PC-3 (cell line): ENCODE measurements at regions not wholly inside any gene's neighbourhood (a gene's known extent, or its start where the extent isn't known, plus 50 kb on each side); places are given as distances from the start of the nearest gene placed in this dataset.
A peak's percentile ranks its signal among the peaks of the same experiment; 100 is the strongest.

ENCODE experiments used
- ATAC-seq: fragments of 200-7000 bp; cut with Tn5 transposase; 2 replicates; pipeline ENCODE4 v1.9.1; 2020; ENCODE audit warnings: mild to moderate bottlenecking, moderate library complexity
- BruUV-seq: library from RNA; stranded (reverse); fragments of 400-500 nt; replicated peaks from 2 replicates; lab custom pipeline; 2021; lab: Mats Ljungman, UMichigan
- CTCF ChIA-PET: fragments of 300-600 bp; sonication (Branson Sonifier 250); formaldehyde crosslinking; loops from one replicate; lab custom pipeline; 2022; ENCODE audit warnings: antibody characterized with exemption; lab: Charles Lee
- POLR2A ChIA-PET: fragments of 300-600 bp; sonication (Branson Sonifier 250); formaldehyde crosslinking; loops from one replicate; lab custom pipeline; 2022; ENCODE audit warnings: antibody characterized with exemption; ENCODE audit not compliant: unreplicated experiment; lab: Charles Lee
- DNase-seq: peaks from one replicate; pipeline ENCODE4 v3.0.0-alpha.2; 2015
- H2AFZ ChIP-seq: fragments of 300-600 bp; sonication (generic); 2 replicates; pipeline ENCODE4 v1.6.0; 2016; ENCODE audit warnings: antibody characterized with exemption, low read length
- H3F3A ChIP-seq: fragments of 300-600 bp; sonication (generic); one replicate; pipeline ENCODE4 v1.6.0; 2017; ENCODE audit warnings: antibody characterized with exemption, low read length, control low read depth, mild to moderate bottlenecking; ENCODE audit not compliant: unreplicated experiment
- H3K27ac ChIP-seq: fragments of 300-600 bp; sonication (generic); 2 replicates; pipeline ENCODE4 v1.5.1; 2016; ENCODE audit warnings: mild to moderate bottlenecking, low read length
- H3K27me3 ChIP-seq: fragments of 300-600 bp; sonication (generic); 2 replicates; pipeline ENCODE4 v1.6.1; 2016; ENCODE audit warnings: low read length, mixed read lengths
- H3K36me3 ChIP-seq: fragments of 300-600 bp; sonication (generic); 2 replicates; pipeline ENCODE4 v1.6.1; 2016; ENCODE audit warnings: low read depth, mixed run types, low read length, mixed read lengths
- H3K4me1 ChIP-seq: fragments of 300-600 bp; sonication (generic); 2 replicates; pipeline ENCODE4 v1.5.1; 2016; ENCODE audit warnings: low read length; ENCODE audit not compliant: insufficient read depth
- H3K4me2 ChIP-seq: fragments of 300-600 bp; sonication (generic); 2 replicates; pipeline ENCODE4 v1.6.0; 2016; ENCODE audit warnings: low read length
- H3K4me3 ChIP-seq: fragments of 300-600 bp; sonication (generic); 2 replicates; pipeline ENCODE4 v1.5.1; 2016; ENCODE audit warnings: mild to moderate bottlenecking, low read length, mixed read lengths
- H3K79me2 ChIP-seq: fragments of 300-600 bp; sonication (generic); 2 replicates; pipeline ENCODE4 v1.6.1; 2017; ENCODE audit warnings: low read length, mixed read lengths
- H3K9ac ChIP-seq: fragments of 300-600 bp; sonication (generic); 2 replicates; pipeline ENCODE4 v1.6.0; 2016; ENCODE audit warnings: mild to moderate bottlenecking, low read length
- H3K9me2 ChIP-seq: fragments of 300-600 bp; sonication (generic); replicated peaks from 2 replicates; pipeline ENCODE4 v1.6.1; 2016; ENCODE audit warnings: mixed run types, low read length, mixed read lengths
- H3K9me3 ChIP-seq: fragments of 300-600 bp; sonication (generic); 2 replicates; pipeline ENCODE4 v1.6.1; 2016; ENCODE audit warnings: low read length, mixed read lengths
- H4K20me1 ChIP-seq: fragments of 300-600 bp; sonication (generic); 2 replicates; pipeline ENCODE4 v1.6.1; 2016; ENCODE audit warnings: low read length, mixed read lengths
- EZH2 ChIP-seq: fragments of 300-600 bp; sonication (generic); IDR thresholded peaks from one replicate; pipeline ENCODE4 v1.6.1; 2017; ENCODE audit warnings: antibody characterized with exemption, mild to moderate bottlenecking, low read length; ENCODE audit not compliant: unreplicated experiment
- EZH2phosphoT487 ChIP-seq: fragments of 300-600 bp; sonication (generic); IDR thresholded peaks from 2 replicates; pipeline ENCODE4 v1.6.1; 2018; ENCODE audit warnings: mild to moderate bottlenecking, antibody characterized with exemption, low read length, borderline replicate concordance
- intact Hi-C: fragments of 100-400 bp; cut with micrococcal nuclease; formaldehyde crosslinking; loops from 2 replicates; pipeline ENCODE4 v1.9.0; 2023
- TF ChIP-seq, protein P1 (sequence below): fragments of 300-600 bp; sonication (generic); conservative IDR thresholded peaks from 2 replicates; pipeline ENCODE4 v1.5.1; 2017; ENCODE audit warnings: antibody characterized with exemption, low read depth, mild to moderate bottlenecking, low read length

- Histone ChIP-seq H3F3A (no peaks in the 10 kb centered on the region), H3K36me3 (no peaks in the 10 kb centered on the region), H3K9me2 (no peaks in the 10 kb centered on the region), H3K27me3 (no peaks in the 10 kb centered on the region), H4K20me1 (no peaks in the 10 kb centered on the region), H2AFZ (no peak overlapping the region), H3K9ac (no peak overlapping the region), H3K4me1 (0 out of 2 replicates have a peak, but pooled peaks cover 4% of the 10 kb centered on the region), H3K4me3 (no peak overlapping the region), H3K27ac (no peak overlapping the region), H3K79me2 (no peaks in the 10 kb centered on the region), H3K9me3 (no peaks in the 10 kb centered on the region), H3K4me2 (no peak overlapping the region)
- ChIA-PET CTCF (interaction anchor here (0.8 kb wide), 1 partner anchor 142 kb away, joined by 3 read pairs; the partner anchor contains the start of gene THBS1), POLR2A (no interaction called here)
- no TSS peak for BruUV-seq
- ATAC-seq (no peak), DNase-seq (no peak)
- TF ChIP-seq EZH2phosphoT487 (no peak), EZH2 (no peak)
- TF ChIP-seq, protein P1, sequence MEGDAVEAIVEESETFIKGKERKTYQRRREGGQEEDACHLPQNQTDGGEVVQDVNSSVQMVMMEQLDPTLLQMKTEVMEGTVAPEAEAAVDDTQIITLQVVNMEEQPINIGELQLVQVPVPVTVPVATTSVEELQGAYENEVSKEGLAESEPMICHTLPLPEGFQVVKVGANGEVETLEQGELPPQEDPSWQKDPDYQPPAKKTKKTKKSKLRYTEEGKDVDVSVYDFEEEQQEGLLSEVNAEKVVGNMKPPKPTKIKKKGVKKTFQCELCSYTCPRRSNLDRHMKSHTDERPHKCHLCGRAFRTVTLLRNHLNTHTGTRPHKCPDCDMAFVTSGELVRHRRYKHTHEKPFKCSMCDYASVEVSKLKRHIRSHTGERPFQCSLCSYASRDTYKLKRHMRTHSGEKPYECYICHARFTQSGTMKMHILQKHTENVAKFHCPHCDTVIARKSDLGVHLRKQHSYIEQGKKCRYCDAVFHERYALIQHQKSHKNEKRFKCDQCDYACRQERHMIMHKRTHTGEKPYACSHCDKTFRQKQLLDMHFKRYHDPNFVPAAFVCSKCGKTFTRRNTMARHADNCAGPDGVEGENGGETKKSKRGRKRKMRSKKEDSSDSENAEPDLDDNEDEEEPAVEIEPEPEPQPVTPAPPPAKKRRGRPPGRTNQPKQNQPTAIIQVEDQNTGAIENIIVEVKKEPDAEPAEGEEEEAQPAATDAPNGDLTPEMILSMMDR: no peak
- intact Hi-C loops: loop anchor here (1.0 to 10.0 kb wide), 3 partner anchors 141 to 623 kb away; no protein-coding TSS in a partner anchor
These were observed 142.6 kb upstream of the THBS1 start for GRCh38 chr15:39438260-39438659.

- no peak overlapping the region; the same call in 1 of the 2 replicates for H2AFZ ChIP-seq
- DNase-seq (peak; percentile 63), ATAC-seq (peak; percentile 68)
- no peaks in the 10 kb centered on the region for H3K9me3 ChIP-seq
- CTCF ChIA-PET: interaction anchor here (0.6 to 0.8 kb wide), 3 partner anchors 17 to 167 kb away, joined by 3 read pairs; partner anchors contain the start of gene THBS1
- no peak overlapping the region for H3K9ac ChIP-seq
- H3K79me2 ChIP-seq: no peaks in the 10 kb centered on the region
- H3K9me2 ChIP-seq: no peaks in the 10 kb centered on the region
- H3F3A ChIP-seq: no peaks in the 10 kb centered on the region
- intact Hi-C loops: loop anchor here (1.0 to 10.0 kb wide), 3 partner anchors 140 to 624 kb away; no protein-coding TSS in a partner anchor
- POLR2A ChIA-PET: no interaction called here
- TF ChIP-seq, protein P1: peak; percentile 58
- no peak for TF ChIP-seq EZH2phosphoT487
- H3K27me3 ChIP-seq: no peaks in the 10 kb centered on the region
- no peak overlapping the region for H3K4me3 ChIP-seq
- H3K4me2 ChIP-seq: no peak overlapping the region
- no peaks in the 10 kb centered on the region for H4K20me1 ChIP-seq
- H3K27ac ChIP-seq: no peak overlapping the region
- no TSS peak for BruUV-seq
- 0 out of 2 replicates have a peak, but pooled peaks cover 4% of the 10 kb centered on the region for H3K4me1 ChIP-seq
- no peaks in the 10 kb centered on the region for H3K36me3 ChIP-seq
These were observed 141.9 kb upstream of the THBS1 start for GRCh38 chr15:39438799-39439592.

DNA sequence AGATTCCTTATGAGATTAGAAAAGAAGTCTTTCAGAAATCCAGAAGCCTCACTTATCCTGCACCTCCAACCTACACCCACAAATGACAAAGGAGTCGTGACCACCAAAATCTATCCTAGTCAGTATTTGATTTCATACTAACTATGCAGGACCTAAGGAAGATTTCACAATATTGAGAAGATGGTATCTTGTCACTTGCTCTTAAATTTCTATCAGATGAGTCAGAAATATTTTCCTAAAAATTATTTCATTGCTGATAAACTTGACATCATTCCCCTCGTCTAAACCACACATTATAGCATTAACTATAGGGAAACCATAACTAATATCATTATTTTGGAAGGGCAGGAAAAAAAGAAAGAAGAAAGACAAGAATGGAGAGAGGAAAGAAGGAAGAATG is 138.0 kb upstream of the THBS1 start:
- Histone ChIP-seq H2AFZ (no peak overlapping the region), H3K4me1 (0 out of 2 replicates have a peak, but pooled peaks cover 4% of the 10 kb centered on the region), H3K36me3 (no peaks in the 10 kb centered on the region), H3K4me2 (no peak overlapping the region), H3K4me3 (no peak overlapping the region), H3F3A (no peaks in the 10 kb centered on the region), H4K20me1 (no peaks in the 10 kb centered on the region), H3K9ac (no peak overlapping the region), H3K27ac (no peak overlapping the region), H3K79me2 (no peaks in the 10 kb centered on the region), H3K27me3 (no peaks in the 10 kb centered on the region), H3K9me3 (no peaks in the 10 kb centered on the region), H3K9me2 (no peaks in the 10 kb centered on the region)
- TF ChIP-seq, protein P1: no peak
- TF ChIP-seq EZH2phosphoT487: no peak
- TF ChIP-seq EZH2: no peak
- DNase-seq (peak; percentile 31), ATAC-seq (no peak)
- CTCF ChIA-PET: no interaction called here
- BruUV-seq: no TSS peak
- POLR2A ChIA-PET: no interaction called here
- intact Hi-C loops: no loop called here
